IMR-90 (cell line): ENCODE measurements at regions not wholly inside any gene's neighbourhood (a gene's known extent, or its start where the extent isn't known, plus 50 kb on each side); places are given as distances from the start of the nearest gene placed in this dataset.

Source experiments
- ATAC-seq: fragments of 200-7000 bp; cut with Tn5 transposase; 2 replicates; pipeline ENCODE4 v1.9.1; 2020; ENCODE audit warnings: low read depth, mild to moderate bottlenecking, moderate library complexity
- BruUV-seq: library from RNA; stranded (reverse); fragments of 400-500 nt; replicated peaks from 2 replicates; lab custom pipeline; 2021; lab: Mats Ljungman, UMichigan
- CTCF ChIA-PET: fragments of 300-600 bp; formaldehyde crosslinking; extraction: SDS; loops from one replicate; lab custom pipeline; 2021; ENCODE audit warnings: antibody characterized with exemption; lab: Yijun Ruan, JAX
- POLR2A ChIA-PET: fragments of 300-600 bp; sonication (Branson Sonifier 250); formaldehyde crosslinking; loops from one replicate; lab custom pipeline; 2022; ENCODE audit warnings: antibody characterized with exemption; ENCODE audit not compliant: unreplicated experiment; lab: Charles Lee
- DNase-seq: peaks from one replicate; pipeline ENCODE4 v3.0.0; 2013
- H2AFZ ChIP-seq: replicated peaks from 2 replicates; pipeline ENCODE3; 2013; ENCODE audit warnings: low read length, mild to moderate bottlenecking; ENCODE audit not compliant: poor library complexity
- H2AK5ac ChIP-seq: 2 replicates; pipeline ENCODE4 v1.6.1; 2013; ENCODE audit warnings: low read depth, low read length, inconsistent platforms
- H2AK9ac ChIP-seq: replicated peaks from 2 replicates; pipeline ENCODE3; 2013; ENCODE audit warnings: mild to moderate bottlenecking, low read depth, low read length, moderate library complexity; ENCODE audit not compliant: poor library complexity
- H2BK120ac ChIP-seq: 2 replicates; pipeline ENCODE4 v1.6.1; 2013; ENCODE audit warnings: low read depth, low read length, inconsistent platforms
- H2BK15ac ChIP-seq: 3 replicates; pipeline ENCODE4 v1.6.1; 2013; ENCODE audit warnings: low read depth, low read length, inconsistent platforms
- H2BK20ac ChIP-seq: 2 replicates; pipeline ENCODE4 v1.6.1; 2013; ENCODE audit warnings: low read depth, mild to moderate bottlenecking, inconsistent platforms, low read length, moderate library complexity
- H2BK5ac ChIP-seq: 2 replicates; pipeline ENCODE4 v1.6.1; 2013; ENCODE audit warnings: mild to moderate bottlenecking, low read depth, low read length, inconsistent platforms; ENCODE audit not compliant: poor library complexity, severe bottlenecking
- H3K14ac ChIP-seq: replicated peaks from 2 replicates; pipeline ENCODE4 v1.6.1; 2013; ENCODE audit warnings: low read depth, low read length, inconsistent platforms
- H3K18ac ChIP-seq: 2 replicates; pipeline ENCODE4 v1.6.1; 2013; ENCODE audit warnings: low read depth, low read length, control low read depth
- H3K23ac ChIP-seq: 2 replicates; pipeline ENCODE4 v1.6.1; 2013; ENCODE audit warnings: low read depth, low read length, inconsistent platforms
- H3K27ac ChIP-seq: 2 replicates; pipeline ENCODE4 v1.5.1; 2013; ENCODE audit warnings: mild to moderate bottlenecking, control low read depth, low read length; ENCODE audit not compliant: insufficient read depth
- H3K27me3 ChIP-seq: 2 replicates; pipeline ENCODE4 v1.6.1; 2013; ENCODE audit warnings: low read length; ENCODE audit not compliant: control insufficient read depth, insufficient read depth
- H3K36me3 ChIP-seq: 2 replicates; pipeline ENCODE4 v1.6.1; 2013; ENCODE audit warnings: low read length, mixed read lengths; ENCODE audit not compliant: control insufficient read depth, insufficient read depth
- H3K4ac ChIP-seq: 2 replicates; pipeline ENCODE4 v1.6.1; 2013; ENCODE audit warnings: low read depth, low read length, inconsistent platforms
- H3K4me1 ChIP-seq: 2 replicates; pipeline ENCODE4 v1.6.1; 2013; ENCODE audit warnings: low read length, mixed read lengths; ENCODE audit not compliant: control insufficient read depth, insufficient read depth
- H3K4me2 ChIP-seq: 2 replicates; pipeline ENCODE4 v1.6.1; 2013; ENCODE audit warnings: low read depth, mild to moderate bottlenecking, control low read depth, low read length, moderate library complexity
- H3K4me3 ChIP-seq: 2 replicates; pipeline ENCODE4 v1.5.1; 2013; ENCODE audit warnings: low read depth, mild to moderate bottlenecking, control low read depth, low read length, moderate library complexity; ENCODE audit not compliant: insufficient read depth
- H3K56ac ChIP-seq: 2 replicates; pipeline ENCODE4 v1.6.1; 2013; ENCODE audit warnings: low read length, inconsistent platforms; ENCODE audit not compliant: insufficient read depth; ENCODE audit errors: extremely low read depth
- H3K79me1 ChIP-seq, 2 experiments: 2 replicates each; pipeline ENCODE4 v1.6.1; 2013; ENCODE audit warnings: low read length in 2 of 2, inconsistent platforms in 1 of 2, low read depth in 1 of 2
- H3K9ac ChIP-seq: 2 replicates; pipeline ENCODE4 v1.6.1; 2013; ENCODE audit warnings: low read depth, low read length, control low read depth
- H3K9me1 ChIP-seq: 2 replicates; pipeline ENCODE4 v1.6.1; 2013; ENCODE audit warnings: low read length, inconsistent platforms; ENCODE audit not compliant: insufficient read depth
- H3K9me3 ChIP-seq: 2 replicates; pipeline ENCODE4 v1.6.1; 2013; ENCODE audit warnings: low read length; ENCODE audit not compliant: control insufficient read depth, insufficient read depth
- H4K20me1 ChIP-seq: 2 replicates; pipeline ENCODE4 v1.6.1; 2013; ENCODE audit warnings: low read length, inconsistent platforms; ENCODE audit not compliant: insufficient read depth
- H4K5ac ChIP-seq: 2 replicates; pipeline ENCODE4 v1.6.1; 2013; ENCODE audit warnings: mild to moderate bottlenecking, low read depth, low read length, control low read depth
- H4K8ac ChIP-seq, 2 experiments: 2 replicates each; pipeline ENCODE4 v1.6.1; 2013; ENCODE audit warnings: low read depth in 2 of 2, low read length in 2 of 2, control low read depth in 1 of 2, inconsistent platforms in 1 of 2
- H4K91ac ChIP-seq: 2 replicates; pipeline ENCODE4 v1.6.1; 2013; ENCODE audit warnings: low read depth, low read length, inconsistent platforms; ENCODE audit not compliant: insufficient read depth
- CEBPB ChIP-seq: IDR thresholded peaks from 2 replicates; pipeline ENCODE4 v1.6.1; 2012; ENCODE audit warnings: low read depth, low read length, improper control_type of control experiment
- SMC3 ChIP-seq: fragments of 150-350 bp; IDR thresholded peaks from 2 replicates; pipeline ENCODE4 v1.6.1; 2016; ENCODE audit warnings: low read depth, mild to moderate bottlenecking, antibody characterized with exemption, low read length, moderate library complexity
- WGBS, 2 experiments: methylation state at CpG; one replicate each; pipeline versions ENCODE4 v1.1.5 to v1.1.7; 2013; ENCODE audit warnings: missing lambda C conversion rate in 2 of 2; ENCODE audit not compliant: insufficient read length in 1 of 2; ENCODE audit errors: extremely low coverage in 2 of 2; 5-methylcytosine and 5-hydroxymethylcytosine counted together
- dilution Hi-C: fragments of 300-500 bp; cut with HindIII; formaldehyde crosslinking; loops from one replicate; pipeline ENCODE4 v1.14.3; 2018; ENCODE audit warnings: low sequenced_read_pairs; ENCODE audit not compliant: unreplicated experiment
- in situ Hi-C: fragments of 300-500 bp; cut with MboI; formaldehyde crosslinking; loops from 3 replicates; pipeline ENCODE4 v1.14.3; 2019; ENCODE audit warnings: low sequenced_read_pairs, inconsistent platforms, mixed read lengths
- intact Hi-C: fragments of 100-400 bp; cut with micrococcal nuclease; formaldehyde crosslinking; loops from 2 replicates; pipeline ENCODE4 v1.10.0; 2022

DNA sequence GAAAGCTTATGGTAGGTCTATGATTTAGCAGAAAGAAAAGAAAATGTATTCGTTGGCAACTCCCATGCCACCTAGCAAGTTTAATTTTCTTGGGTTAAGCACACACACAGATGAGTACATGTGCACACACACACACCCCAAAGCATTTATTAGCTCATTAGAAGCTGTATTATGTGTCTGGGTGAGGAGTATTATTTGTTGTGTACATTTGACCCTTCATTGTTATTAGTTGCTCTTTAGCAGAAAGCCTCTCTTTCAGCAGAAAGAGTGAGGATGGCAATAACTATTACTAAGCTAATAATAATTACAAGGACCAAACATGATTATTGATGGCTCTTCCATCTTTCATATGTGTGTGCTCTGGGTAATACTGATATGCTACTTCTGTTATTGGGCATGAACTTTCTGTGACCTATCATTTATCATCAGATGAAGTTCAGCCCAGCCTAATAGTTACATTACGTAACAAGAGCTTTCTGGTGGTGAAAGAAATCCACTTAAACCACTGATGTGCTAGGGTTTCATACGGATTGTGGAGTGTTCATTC, 177.4 kb upstream of the OBI1 start:
- no peak overlapping the region for H2AFZ ChIP-seq
- dilution Hi-C loops: no loop called here
- CTCF ChIA-PET: interaction anchor here (0.5 kb wide), 1 partner anchor 614 kb away, joined by 5 read pairs; no protein-coding TSS in a partner anchor

More for the DNA sequence above, 177.4 kb upstream of the OBI1 start:
- Histone ChIP-seq H2BK120ac (no peak overlapping the region), H3K4me1 (no peaks in the 10 kb centered on the region), H3K9me1 (no peaks in the 10 kb centered on the region), H3K79me1 (no peaks in the 10 kb centered on the region), H3K9ac (no peak overlapping the region), H3K23ac (no peak overlapping the region), H4K20me1 (no peaks in the 10 kb centered on the region), H3K56ac (no peak overlapping the region), H2AK5ac (no peak overlapping the region), H2BK20ac (no peak overlapping the region), H3K36me3 (no peaks in the 10 kb centered on the region), H3K4me2 (no peak overlapping the region), H4K8ac (no peak overlapping the region), H3K9me3 (no peaks in the 10 kb centered on the region), H4K91ac (no peak overlapping the region), H3K4me3 (no peak overlapping the region), H3K27me3 (no peaks in the 10 kb centered on the region), H3K14ac (no peak overlapping the region), H2BK15ac (no peak overlapping the region), H2AK9ac (no peak overlapping the region), H3K18ac (no peak overlapping the region), H3K27ac (no peak overlapping the region), H2BK5ac (no peak overlapping the region), H4K5ac (no peak overlapping the region), H3K4ac (no peak overlapping the region)
- no CpG with 5 or more reads among the region's 3 CpGs for WGBS, 2 experiments
- ATAC-seq: no peak
- in situ Hi-C loops (no loop called here), intact Hi-C loops (no loop called here)
- no peak for TF ChIP-seq CEBPB
- no peak for TF ChIP-seq SMC3
- DNase-seq: no peak
- BruUV-seq: no TSS peak
- POLR2A ChIA-PET: no interaction called here
